Breast epithelium (tissue), 4 donors: ENCODE measurements at regions not wholly inside any gene's neighbourhood (a gene's known extent, or its start where the extent isn't known, plus 50 kb on each side); places are given as distances from the start of the nearest gene placed in this dataset.
"Not testable (repeated sequence)": the region's sequence is repeated elsewhere in the genome, so short reads cannot be mapped to it uniquely, and the experiment has no call there.

Source experiments
- DNase-seq, 2 donors: peaks; one replicate each; pipeline ENCODE4 v3.0.0-alpha.2; 2019; ENCODE audit warnings: low spot score in 2 of 2
- H3K27ac ChIP-seq, 2 donors: fragments of 200-600 bp; sonication (generic) in 1 of 2; one replicate each; pipeline ENCODE4 v1.5.1; 2016 to 2019; ENCODE audit warnings: mild to moderate bottlenecking in 1 of 2
- H3K27me3 ChIP-seq, 2 donors: fragments of 200-600 bp; sonication (generic) in 1 of 2; one replicate each; pipeline versions ENCODE4 v1.5.1 to v1.6.0; 2017 to 2019; ENCODE audit warnings: control low read depth in 1 of 2, mild to moderate bottlenecking in 1 of 2
- H3K36me3 ChIP-seq: fragments of 200-600 bp; one replicate; pipeline ENCODE4 v1.5.1; 2019
- H3K4me1 ChIP-seq, 2 donors: fragments of 200-600 bp; sonication (generic); one replicate each; pipeline ENCODE4 v1.5.1; 2016 to 2019; ENCODE audit warnings: control low read depth in 1 of 2
- H3K4me3 ChIP-seq, 3 donors: fragments of 200-600 bp; sonication (generic); 1 replicate in 2 of 3; 2 replicates in 1 of 3; pipeline ENCODE4 v1.5.1; 2016 to 2019; ENCODE audit warnings: mild to moderate bottlenecking in 3 of 3, moderate library complexity in 2 of 3
- H3K9me3 ChIP-seq, 2 donors: fragments of 200-600 bp; sonication (generic) in 1 of 2; one replicate each; pipeline ENCODE4 v1.5.1; 2016 to 2019; ENCODE audit warnings: control low read depth in 1 of 2
- POLR2A ChIP-seq: fragments of 450-650 bp; IDR thresholded peaks from one replicate; pipeline ENCODE4 v1.6.1; 2016; ENCODE audit warnings: antibody characterized with exemption, mild to moderate bottlenecking, moderate library complexity
- POLR2AphosphoS5 ChIP-seq, 3 donors: sonication (generic); formaldehyde crosslinking; IDR thresholded peaks; one replicate each; pipeline ENCODE4 v1.6.1; 2017; ENCODE audit warnings: antibody characterized with exemption in 3 of 3
- intact Hi-C: fragments of 100-400 bp; cut with DNase I; formaldehyde crosslinking; loops from one replicate; pipeline ENCODE4 v1.15.1; 2023; ENCODE audit warnings: low total_unique reads
- TF ChIP-seq, protein P1 (sequence below), 3 donors: fragments of 450-650 bp; IDR thresholded peaks; one replicate each; pipeline ENCODE4 v1.5.1; 2016 to 2017; ENCODE audit warnings: antibody characterized with exemption in 3 of 3, mild to moderate bottlenecking in 3 of 3, moderate library complexity in 3 of 3

DNA sequence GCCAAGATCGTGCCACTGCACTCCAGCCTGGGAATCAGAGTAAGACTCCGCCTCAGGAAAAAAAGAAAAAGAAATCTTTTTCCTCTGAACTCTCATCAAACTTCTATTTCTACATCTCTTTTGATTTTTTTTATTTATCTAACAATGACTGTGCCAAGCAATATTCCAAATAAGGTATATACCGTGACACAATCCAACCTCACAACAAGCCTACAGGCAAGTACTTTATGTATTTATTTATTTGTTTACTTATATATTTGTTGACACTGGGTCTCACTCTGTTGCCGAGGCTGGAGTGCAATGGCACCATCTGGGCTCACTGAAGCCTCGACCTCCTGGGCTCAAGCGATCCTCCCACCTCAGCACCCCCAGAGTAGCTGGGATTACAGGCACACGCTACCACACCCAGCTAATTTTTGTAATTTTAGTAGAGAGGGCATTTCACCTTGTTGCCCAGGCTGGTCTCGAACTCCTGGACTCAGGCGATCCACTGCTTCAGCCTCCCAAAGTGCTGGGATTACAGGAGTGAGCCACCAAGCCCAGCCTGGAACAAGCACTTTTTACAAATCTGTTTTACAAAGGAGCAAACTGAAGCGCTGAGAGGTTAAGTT, 94.9 kb upstream of the CHD2 start:
- intact Hi-C loops: loop anchor here (10.0 kb wide), 1 partner anchor 110 kb away; no protein-coding TSS in a partner anchor
- no peaks in the 10 kb centered on the region for H3K27me3 ChIP-seq
- no peaks in the 10 kb centered on the region for H3K9me3 ChIP-seq
- no peak overlapping the region for H3K4me3 ChIP-seq
- DNase-seq: no peak
- no peaks in the 10 kb centered on the region for H3K36me3 ChIP-seq
- TF ChIP-seq POLR2A: no peak
- no peak for TF ChIP-seq POLR2AphosphoS5 (IDR thresholded peaks at IDR 0.05)
- TF ChIP-seq, protein P1, sequence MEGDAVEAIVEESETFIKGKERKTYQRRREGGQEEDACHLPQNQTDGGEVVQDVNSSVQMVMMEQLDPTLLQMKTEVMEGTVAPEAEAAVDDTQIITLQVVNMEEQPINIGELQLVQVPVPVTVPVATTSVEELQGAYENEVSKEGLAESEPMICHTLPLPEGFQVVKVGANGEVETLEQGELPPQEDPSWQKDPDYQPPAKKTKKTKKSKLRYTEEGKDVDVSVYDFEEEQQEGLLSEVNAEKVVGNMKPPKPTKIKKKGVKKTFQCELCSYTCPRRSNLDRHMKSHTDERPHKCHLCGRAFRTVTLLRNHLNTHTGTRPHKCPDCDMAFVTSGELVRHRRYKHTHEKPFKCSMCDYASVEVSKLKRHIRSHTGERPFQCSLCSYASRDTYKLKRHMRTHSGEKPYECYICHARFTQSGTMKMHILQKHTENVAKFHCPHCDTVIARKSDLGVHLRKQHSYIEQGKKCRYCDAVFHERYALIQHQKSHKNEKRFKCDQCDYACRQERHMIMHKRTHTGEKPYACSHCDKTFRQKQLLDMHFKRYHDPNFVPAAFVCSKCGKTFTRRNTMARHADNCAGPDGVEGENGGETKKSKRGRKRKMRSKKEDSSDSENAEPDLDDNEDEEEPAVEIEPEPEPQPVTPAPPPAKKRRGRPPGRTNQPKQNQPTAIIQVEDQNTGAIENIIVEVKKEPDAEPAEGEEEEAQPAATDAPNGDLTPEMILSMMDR (IDR thresholded peaks at IDR 0.05): no peak
- peaks cover 6 to 13% of the 10 kb centered on the region in 2 donors for H3K4me1 ChIP-seq
- peak overlapping the region; percentile 94 to 99 for H3K27ac ChIP-seq

DNA sequence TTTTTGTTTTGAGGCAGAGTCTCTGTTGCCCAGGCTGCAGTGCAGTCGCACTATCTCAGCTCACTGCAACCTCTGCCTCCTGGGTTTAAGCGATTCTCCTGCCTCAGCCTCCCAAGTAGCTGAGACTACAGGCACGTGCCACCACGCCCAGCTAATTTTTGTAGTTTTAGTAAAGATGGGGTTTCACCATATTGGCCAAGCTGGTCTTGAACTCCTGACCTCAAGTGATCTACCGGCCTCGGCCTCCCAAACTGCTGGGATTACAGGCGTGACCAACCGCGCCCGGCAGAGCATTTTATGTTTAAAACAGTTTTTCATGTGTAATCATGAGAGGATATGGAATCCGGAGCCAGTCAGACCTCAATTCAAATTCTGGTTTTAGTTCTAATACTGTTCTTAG, 94.0 kb upstream of the CHD2 start:
- H3K27me3 ChIP-seq, DNase-seq, H3K36me3 ChIP-seq, H3K4me3 ChIP-seq, H3K9me3 ChIP-seq: not testable (repeated sequence)
- Histone ChIP-seq H3K27ac (peak overlapping the region; percentile 53 to 94), H3K4me1 (peaks cover 6 to 13% of the 10 kb centered on the region in 2 donors)
- intact Hi-C loops: loop anchor here (10.0 kb wide), 1 partner anchor 109 kb away; no protein-coding TSS in a partner anchor

DNA sequence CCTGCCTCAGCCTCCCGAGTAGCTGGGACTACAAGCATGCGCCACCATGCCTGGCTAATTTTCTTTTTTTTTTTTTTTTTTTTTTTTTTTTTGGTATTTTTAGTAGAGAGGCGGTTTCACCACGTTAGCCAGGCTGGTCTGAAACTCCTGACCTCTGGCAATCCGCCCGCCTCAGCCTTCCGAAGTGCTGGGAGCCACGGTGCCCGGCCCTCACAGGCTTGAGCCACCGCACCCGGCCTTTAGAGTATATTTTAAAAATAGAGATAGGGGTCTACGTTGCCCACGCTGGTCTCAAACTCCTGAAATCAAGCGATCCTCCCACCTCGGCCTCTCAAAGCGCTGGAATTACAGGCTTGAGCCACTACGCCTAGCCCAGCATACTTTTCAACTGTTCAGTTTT, 93.4 kb upstream of the CHD2 start:
- H3K4me3 ChIP-seq: no peak overlapping the region
- intact Hi-C loops: loop anchor here (10.0 kb wide), 1 partner anchor 108 kb away; no protein-coding TSS in a partner anchor
- TF ChIP-seq POLR2AphosphoS5 (IDR thresholded peaks at IDR 0.05) (no peak), POLR2A (no peak)
- TF ChIP-seq, protein P1 (IDR thresholded peaks at IDR 0.05): no peak
- DNase-seq: no peak
- H3K9me3 ChIP-seq: no peaks in the 10 kb centered on the region
- H3K27me3 ChIP-seq: no peaks in the 10 kb centered on the region
- H3K36me3 ChIP-seq: no peaks in the 10 kb centered on the region
- peaks cover 6 to 13% of the 10 kb centered on the region in 2 donors for H3K4me1 ChIP-seq
- H3K27ac ChIP-seq: peak overlapping the region; percentile 38 to 99

DNA sequence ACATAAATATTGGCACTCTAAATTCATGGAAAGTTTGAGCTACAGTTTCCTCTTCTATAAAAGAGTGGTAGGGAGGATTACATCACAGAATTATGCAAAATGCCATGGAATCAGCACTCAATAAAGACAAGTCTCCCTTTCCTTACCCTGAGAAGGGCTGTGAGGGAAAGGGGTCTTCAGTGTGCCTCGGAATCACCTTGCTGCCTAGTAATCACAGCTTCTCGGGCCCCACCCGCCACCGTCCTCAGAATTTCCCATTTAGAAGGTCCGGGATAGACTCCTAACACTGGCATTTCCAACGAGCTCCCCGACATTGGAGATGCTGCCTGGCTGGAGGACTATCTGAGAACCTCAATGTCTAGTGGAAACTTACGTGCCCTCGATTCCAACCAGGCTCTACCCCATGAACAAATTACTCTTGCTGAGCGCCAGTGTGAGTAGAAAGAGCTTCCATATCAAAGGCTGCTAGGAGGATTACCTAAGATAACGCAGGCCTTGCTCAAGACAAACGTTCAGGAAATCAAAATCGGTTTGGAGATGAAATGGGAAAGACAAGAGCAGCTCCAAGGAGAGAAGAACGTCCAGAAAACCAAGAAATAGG, 92.1 kb upstream of the CHD2 start:
- no peak for DNase-seq
- H3K9me3 ChIP-seq: no peaks in the 10 kb centered on the region
- TF ChIP-seq, protein P1 (IDR thresholded peaks at IDR 0.05): no peak
- TF ChIP-seq POLR2A: no peak
- no peak for TF ChIP-seq POLR2AphosphoS5 (IDR thresholded peaks at IDR 0.05)
- no peaks in the 10 kb centered on the region for H3K27me3 ChIP-seq
- H3K36me3 ChIP-seq: no peaks in the 10 kb centered on the region
- H3K4me3 ChIP-seq: peak overlapping the region; percentile 54 to 73 (median 67)
- peak overlapping the region; percentile 97 to 99 for H3K27ac ChIP-seq
- intact Hi-C loops: loop anchor here (2.0 to 10.0 kb wide), 2 partner anchors 75 to 107 kb away; no protein-coding TSS in a partner anchor
- peaks cover 6 to 13% of the 10 kb centered on the region in 2 donors for H3K4me1 ChIP-seq

DNA sequence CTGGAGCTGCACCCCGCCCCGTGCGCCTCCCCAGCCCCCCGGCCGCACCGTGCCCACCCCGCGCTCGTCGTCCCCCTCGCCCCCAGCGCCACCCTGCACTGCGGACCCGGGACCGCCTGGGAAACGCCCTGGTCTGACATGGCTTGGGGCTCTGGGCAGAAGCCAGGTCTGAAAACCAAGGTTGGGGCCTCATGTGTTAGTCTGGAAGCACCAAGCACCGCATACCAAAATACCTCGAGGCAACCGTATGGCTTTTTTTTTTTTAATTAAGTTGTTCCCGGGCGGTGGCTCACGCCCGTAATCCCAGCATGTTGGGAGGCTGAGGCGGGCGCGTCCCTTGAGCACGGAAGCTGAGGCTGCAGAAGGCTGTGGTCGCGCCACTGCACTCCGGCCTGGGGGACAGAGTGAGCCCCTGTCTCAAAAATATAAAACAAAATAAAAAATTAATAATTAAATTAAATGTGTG, 91.5 kb upstream of the CHD2 start:
- Histone ChIP-seq H3K9me3 (no peaks in the 10 kb centered on the region), H3K4me3 (peak overlapping the region; percentile 54 to 73 (median 67)), H3K4me1 (peaks cover 6 to 13% of the 10 kb centered on the region in 2 donors), H3K36me3 (no peaks in the 10 kb centered on the region), H3K27me3 (no peaks in the 10 kb centered on the region), H3K27ac (peak overlapping the region; percentile 97 to 99)
- intact Hi-C loops: loop anchor here (2.0 to 10.0 kb wide), 2 partner anchors 74 to 106 kb away; no protein-coding TSS in a partner anchor
- TF ChIP-seq, protein P1 (IDR thresholded peaks at IDR 0.05): no peak
- TF ChIP-seq POLR2AphosphoS5 (IDR thresholded peaks at IDR 0.05): no peak
- TF ChIP-seq POLR2A: no peak
- DNase-seq: peak; percentile 64 to 75
